Naive thymus-derived CD8-positive, alpha-beta T cell (primary cell): ENCODE measurements at regions not wholly inside any gene's neighbourhood (a gene's known extent, or its start where the extent isn't known, plus 50 kb on each side); places are given as distances from the start of the nearest gene placed in this dataset.
"Not testable (repeated sequence)": the region's sequence is repeated elsewhere in the genome, so short reads cannot be mapped to it uniquely, and the experiment has no call there.

Experiments used
- ATAC-seq, 2 donors: fragments of 150-1000 bp; cut with Tn5 transposase in 1 of 2; sonication (Bioruptor Pico), chemical (Tn5 transposase) in 1 of 2; 1 replicate in 1 of 2; 2 replicates in 1 of 2; pipeline ENCODE4 v1.10.0; 2021; ENCODE audit warnings: mild to moderate bottlenecking in 2 of 2, moderate library complexity in 2 of 2
- POLR2A ChIA-PET: fragments of 350-600 bp; sonication (Branson Sonifier 250); formaldehyde crosslinking; loops from one replicate; lab custom pipeline; 2021; ENCODE audit warnings: antibody characterized with exemption; lab: Charles Lee
- DNase-seq, 10 donors: peaks; one replicate each; pipeline versions ENCODE4 v3.0.0 to v3.0.0-alpha.2; 2020 to 2022
- H3K27ac Mint-ChIP-seq, 10 donors: one replicate each; pipeline ENCODE4 v1.8.0; 2020 to 2022; ENCODE audit warnings: mild to moderate bottlenecking in 10 of 10, mixed read lengths in 10 of 10, moderate library complexity in 4 of 10, inconsistent platforms in 1 of 10
- H3K27me3 Mint-ChIP-seq, 5 donors: one replicate each; pipeline ENCODE4 v1.8.0; 2021 to 2022; ENCODE audit warnings: mixed read lengths in 5 of 5
- H3K36me3 Mint-ChIP-seq, 3 donors: one replicate each; pipeline ENCODE4 v1.8.0; 2020 to 2022; ENCODE audit warnings: mixed read lengths in 3 of 3, mild to moderate bottlenecking in 2 of 3, inconsistent platforms in 1 of 3
- H3K4me1 Mint-ChIP-seq, 4 donors: one replicate each; pipeline ENCODE4 v1.8.0; 2021 to 2022; ENCODE audit warnings: mixed read lengths in 4 of 4
- H3K4me3 Mint-ChIP-seq, 10 donors: one replicate each; pipeline ENCODE4 v1.8.0; 2020 to 2022; ENCODE audit warnings: mild to moderate bottlenecking in 10 of 10, mixed read lengths in 10 of 10, moderate library complexity in 6 of 10, inconsistent platforms in 1 of 10
- H3K9me3 Mint-ChIP-seq, 9 donors: one replicate each; pipeline ENCODE4 v1.8.0; 2020 to 2022; ENCODE audit warnings: mixed read lengths in 9 of 9, mild to moderate bottlenecking in 3 of 9, inconsistent platforms in 1 of 9, moderate library complexity in 1 of 9

DNA sequence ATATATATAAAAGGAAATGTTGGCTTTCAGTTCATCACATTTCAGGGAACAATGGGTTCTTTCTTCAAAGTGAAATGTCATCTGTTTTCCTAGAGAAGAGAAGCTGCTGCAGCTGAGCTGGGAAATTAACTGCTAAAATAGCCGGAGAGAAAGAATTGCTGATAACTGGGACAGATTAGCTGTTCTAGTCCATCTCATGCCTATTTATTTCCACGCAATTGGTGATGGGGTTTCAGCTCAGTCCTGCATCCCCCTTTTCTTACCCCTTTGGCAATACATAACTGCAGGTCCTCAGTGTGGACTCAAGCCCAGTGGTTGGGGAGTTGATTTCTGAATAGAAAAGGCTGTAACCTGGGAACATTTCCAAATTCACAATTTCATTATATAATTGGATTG lies 436.9 kb upstream of the TMEM132C start:
- H3K27ac Mint-ChIP-seq = no peak overlapping the region
- no peaks in the 10 kb centered on the region for H3K27me3 Mint-ChIP-seq
- H3K36me3 Mint-ChIP-seq = no peaks in the 10 kb centered on the region
- POLR2A ChIA-PET = no interaction called here
- DNase-seq (no peak), ATAC-seq (no peak)
- no peaks in the 10 kb centered on the region for H3K4me1 Mint-ChIP-seq
- no peak overlapping the region for H3K4me3 Mint-ChIP-seq
- H3K9me3 Mint-ChIP-seq = peaks cover 0 to 19% (median 5%) of the 10 kb centered on the region in 9 donors

DNA sequence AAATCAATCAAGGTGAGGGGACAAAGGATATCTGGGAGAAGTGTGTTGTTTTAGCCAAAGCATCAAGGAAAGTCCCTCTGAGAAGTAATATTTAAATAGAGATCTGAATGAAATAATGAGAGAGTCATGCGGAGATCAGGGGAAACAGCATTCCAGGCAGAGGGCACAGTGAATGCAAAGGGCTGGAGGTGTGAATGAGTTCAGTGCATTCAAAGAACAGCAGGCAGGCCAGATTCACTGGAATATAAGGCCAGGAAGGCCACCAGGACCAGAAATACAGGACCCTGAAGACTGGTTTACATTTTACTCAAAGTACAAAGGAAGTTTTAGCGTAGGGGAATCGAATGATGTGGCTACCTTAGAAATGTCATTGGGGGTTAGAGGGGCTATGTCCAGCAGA lies 436.2 kb upstream of the TMEM132C start:
- H3K9me3 Mint-ChIP-seq = peaks cover 0 to 14% (median 4%) of the 10 kb centered on the region in 9 donors
- no peaks in the 10 kb centered on the region for H3K27me3 Mint-ChIP-seq
- no peak for DNase-seq
- ATAC-seq = no peak
- no peaks in the 10 kb centered on the region for H3K4me1 Mint-ChIP-seq
- H3K4me3 Mint-ChIP-seq = no peak overlapping the region
- H3K27ac Mint-ChIP-seq = no peak overlapping the region
- POLR2A ChIA-PET = no interaction called here
- no peaks in the 10 kb centered on the region for H3K36me3 Mint-ChIP-seq

DNA sequence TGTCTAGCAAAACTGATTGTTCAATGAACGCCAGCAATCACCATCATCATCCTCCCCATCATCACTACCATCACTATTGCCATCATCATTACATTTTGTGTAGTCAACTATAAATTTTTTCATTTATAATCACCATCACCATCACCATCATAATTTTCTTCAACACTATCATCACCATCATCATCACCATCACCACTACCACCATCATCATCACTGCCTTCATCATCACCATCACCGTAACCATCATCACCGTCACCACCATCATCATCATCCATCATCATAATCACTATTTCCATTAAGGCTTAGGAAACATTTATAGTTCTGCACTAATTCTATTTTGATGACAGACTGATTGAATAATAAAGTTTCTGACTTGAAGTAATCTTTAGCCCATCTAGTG lies 434.8 kb upstream of the TMEM132C start:
- no peak overlapping the region for H3K4me3 Mint-ChIP-seq
- ATAC-seq = no peak
- no peak for DNase-seq
- peaks cover 0 to 10% (median 4%) of the 10 kb centered on the region in 9 donors for H3K9me3 Mint-ChIP-seq
- H3K27ac Mint-ChIP-seq = no peak overlapping the region
- no peaks in the 10 kb centered on the region for H3K36me3 Mint-ChIP-seq
- no peaks in the 10 kb centered on the region for H3K27me3 Mint-ChIP-seq
- H3K4me1 Mint-ChIP-seq = no peaks in the 10 kb centered on the region
- POLR2A ChIA-PET = no interaction called here

DNA sequence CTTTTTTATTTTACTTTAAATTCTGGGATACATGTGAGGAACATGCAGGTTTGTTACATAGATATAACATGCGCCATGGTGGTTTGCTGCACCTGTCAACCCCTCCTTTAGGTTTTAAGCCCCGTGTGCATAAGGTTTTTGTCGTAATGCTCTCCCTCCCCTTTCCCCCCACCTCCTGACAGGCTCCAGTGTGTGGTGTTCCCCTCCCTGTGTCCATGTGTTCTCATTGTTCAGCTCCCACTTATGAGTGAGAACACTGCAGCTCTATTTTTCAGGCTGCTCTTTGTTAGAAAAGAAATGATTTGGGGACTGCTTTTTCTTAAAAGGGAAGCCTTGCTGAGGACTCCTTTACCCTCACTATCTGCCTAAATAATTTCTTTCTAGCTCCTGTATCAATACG lies 430.2 kb upstream of the TMEM132C start:
- H3K4me3 Mint-ChIP-seq, ATAC-seq, H3K4me1 Mint-ChIP-seq, H3K9me3 Mint-ChIP-seq, H3K36me3 Mint-ChIP-seq, H3K27ac Mint-ChIP-seq, POLR2A ChIA-PET, H3K27me3 Mint-ChIP-seq, DNase-seq: not testable (repeated sequence)

DNA sequence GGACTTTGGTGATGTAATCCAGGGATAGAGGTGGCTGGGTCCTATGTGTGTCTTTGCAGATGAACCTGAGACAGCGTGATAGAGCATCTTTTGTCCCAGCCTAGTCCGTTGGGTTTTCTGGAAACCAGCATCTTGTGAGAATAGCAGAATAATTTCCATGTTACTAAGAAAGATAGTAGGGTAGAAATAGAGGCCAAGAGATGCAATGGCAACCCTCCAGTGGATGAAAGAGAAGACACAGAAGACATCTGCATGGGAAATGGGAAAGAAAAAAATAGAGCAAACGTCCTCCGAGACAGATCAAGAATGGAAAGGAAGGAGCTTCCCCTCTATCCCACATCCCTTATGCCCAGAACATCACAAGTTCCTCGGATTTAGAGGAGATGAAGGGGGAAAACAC lies 409.3 kb upstream of the TMEM132C start:
- H3K27me3 Mint-ChIP-seq = no peaks in the 10 kb centered on the region
- ATAC-seq (no peak), DNase-seq (no peak)
- H3K9me3 Mint-ChIP-seq = peaks cover 0 to 20% (median 2%) of the 10 kb centered on the region in 9 donors
- no peaks in the 10 kb centered on the region for H3K36me3 Mint-ChIP-seq
- H3K27ac Mint-ChIP-seq = no peak overlapping the region
- POLR2A ChIA-PET = no interaction called here
- H3K4me3 Mint-ChIP-seq = no peak overlapping the region
- no peaks in the 10 kb centered on the region for H3K4me1 Mint-ChIP-seq

DNA sequence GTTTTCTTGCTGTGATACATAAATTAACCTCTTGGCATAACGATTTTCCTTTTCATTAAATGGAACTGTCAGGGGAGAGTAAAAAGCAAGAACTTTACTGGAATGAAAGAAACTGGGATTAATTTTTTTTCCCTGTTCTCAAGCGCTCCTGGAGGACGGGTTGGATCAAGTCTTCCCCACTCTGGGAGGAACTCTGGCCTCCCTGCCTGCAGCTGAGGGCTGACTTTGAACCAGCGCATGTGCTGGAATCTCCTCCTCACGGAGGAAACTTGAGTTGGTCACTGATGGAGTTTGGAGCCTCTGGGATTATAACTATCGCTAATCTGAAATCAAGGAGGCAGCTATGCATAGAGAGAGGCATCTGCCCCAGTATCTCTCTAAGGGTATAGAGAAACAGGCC lies 406.4 kb upstream of the TMEM132C start:
- ATAC-seq (no peak), DNase-seq (no peak)
- no peaks in the 10 kb centered on the region for H3K27me3 Mint-ChIP-seq
- H3K36me3 Mint-ChIP-seq = no peaks in the 10 kb centered on the region
- peaks cover 0 to 33% (median 6%) of the 10 kb centered on the region in 9 donors for H3K9me3 Mint-ChIP-seq
- H3K4me1 Mint-ChIP-seq = no peaks in the 10 kb centered on the region
- no peak overlapping the region for H3K4me3 Mint-ChIP-seq
- no peak overlapping the region for H3K27ac Mint-ChIP-seq
- POLR2A ChIA-PET = no interaction called here

DNA sequence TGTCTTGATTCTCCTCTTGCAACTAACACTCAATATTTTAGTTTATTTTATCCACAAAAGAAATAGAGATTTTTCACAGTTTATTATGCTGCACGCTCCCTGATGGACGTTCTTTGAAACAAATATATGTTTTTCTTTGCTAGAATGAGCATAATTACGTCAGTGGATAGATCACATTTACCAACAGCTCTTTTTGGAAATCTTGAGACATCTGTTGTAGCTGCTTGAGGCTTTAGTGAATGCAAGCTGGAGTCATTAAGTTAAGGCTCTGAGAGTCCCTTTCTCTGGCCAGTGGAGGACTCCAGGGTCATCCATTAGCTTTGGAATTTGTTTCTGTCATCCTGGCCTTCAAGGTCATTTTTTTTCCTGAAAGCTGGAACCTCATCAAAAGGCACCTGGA lies 405.6 kb upstream of the TMEM132C start:
- POLR2A ChIA-PET = no interaction called here
- Mint-ChIP-seq H3K27me3 (no peaks in the 10 kb centered on the region), H3K36me3 (no peaks in the 10 kb centered on the region), H3K9me3 (peaks cover 0 to 36% (median 6%) of the 10 kb centered on the region in 9 donors), H3K4me3 (no peak overlapping the region), H3K27ac (no peak overlapping the region), H3K4me1 (no peaks in the 10 kb centered on the region)
- DNase-seq (no peak), ATAC-seq (no peak)

DNA sequence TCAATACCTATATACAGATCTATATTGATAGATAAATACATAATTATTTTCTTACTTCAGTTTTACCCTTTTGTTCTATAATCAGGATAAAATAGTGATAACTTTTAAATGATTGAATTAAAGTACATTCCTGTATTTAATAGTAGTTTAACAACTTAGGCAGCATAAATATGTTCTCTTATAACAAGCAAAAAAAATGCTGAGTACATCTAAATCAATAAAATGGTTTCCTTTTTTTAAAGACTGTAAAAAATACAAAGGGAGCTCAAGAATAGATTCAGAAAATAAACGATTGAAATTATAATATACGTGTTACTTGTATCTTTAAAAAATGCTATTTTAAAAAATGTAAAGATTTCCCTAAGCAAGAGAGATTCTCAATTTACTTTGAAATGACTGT lies 393.7 kb upstream of the TMEM132C start:
- Mint-ChIP-seq H3K9me3 (peaks cover 0 to 15% (median 7%) of the 10 kb centered on the region in 9 donors), H3K36me3 (no peaks in the 10 kb centered on the region), H3K27ac (no peak overlapping the region), H3K27me3 (no peaks in the 10 kb centered on the region), H3K4me1 (no peaks in the 10 kb centered on the region), H3K4me3 (no peak overlapping the region)
- ATAC-seq = no peak
- no peak for DNase-seq
- POLR2A ChIA-PET = no interaction called here

DNA sequence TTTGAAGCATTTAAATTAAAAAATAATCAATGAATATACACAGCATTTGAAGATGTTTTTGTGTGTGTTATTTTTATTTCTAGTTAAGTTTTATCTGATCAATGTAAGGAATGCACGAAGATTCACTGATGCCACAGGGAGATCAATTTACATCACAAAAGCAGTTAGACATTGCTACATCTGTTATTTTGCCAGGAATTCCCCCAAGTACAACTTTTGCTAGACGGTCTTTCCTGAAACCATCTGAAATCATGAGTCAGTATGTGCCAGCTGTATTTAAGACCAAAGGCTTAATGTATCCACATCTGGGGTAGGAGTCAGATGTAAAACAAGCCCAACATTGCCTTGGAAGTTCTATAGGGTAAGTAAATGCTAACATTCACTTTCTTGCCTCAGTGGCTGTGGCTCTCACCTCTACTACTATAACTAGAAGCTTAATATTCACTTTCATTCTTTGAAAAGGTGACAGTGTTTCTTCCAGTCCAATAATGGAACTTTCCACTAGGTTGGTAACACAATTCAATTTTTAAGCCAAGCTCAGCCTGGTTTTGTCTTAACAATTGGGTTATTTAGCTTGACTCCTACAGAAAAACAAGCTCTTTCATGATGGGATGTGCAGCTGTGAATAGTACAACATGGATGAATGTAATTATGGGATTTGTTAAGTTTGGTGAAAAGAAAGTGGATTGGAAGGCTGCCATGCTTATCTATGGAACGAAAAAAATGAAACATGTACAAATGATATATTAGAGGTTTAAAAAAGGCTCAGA lies 385.4 kb upstream of the TMEM132C start:
- H3K4me3 Mint-ChIP-seq = no peak overlapping the region
- DNase-seq (no peak), ATAC-seq (no peak)
- H3K27me3 Mint-ChIP-seq = peaks cover 0 to 2% (median 0%) of the 10 kb centered on the region in 5 donors
- POLR2A ChIA-PET = no interaction called here
- H3K27ac Mint-ChIP-seq = no peak overlapping the region
- H3K4me1 Mint-ChIP-seq = no peaks in the 10 kb centered on the region
- no peaks in the 10 kb centered on the region for H3K36me3 Mint-ChIP-seq
- peaks cover 0 to 23% (median 7%) of the 10 kb centered on the region in 9 donors for H3K9me3 Mint-ChIP-seq

DNA sequence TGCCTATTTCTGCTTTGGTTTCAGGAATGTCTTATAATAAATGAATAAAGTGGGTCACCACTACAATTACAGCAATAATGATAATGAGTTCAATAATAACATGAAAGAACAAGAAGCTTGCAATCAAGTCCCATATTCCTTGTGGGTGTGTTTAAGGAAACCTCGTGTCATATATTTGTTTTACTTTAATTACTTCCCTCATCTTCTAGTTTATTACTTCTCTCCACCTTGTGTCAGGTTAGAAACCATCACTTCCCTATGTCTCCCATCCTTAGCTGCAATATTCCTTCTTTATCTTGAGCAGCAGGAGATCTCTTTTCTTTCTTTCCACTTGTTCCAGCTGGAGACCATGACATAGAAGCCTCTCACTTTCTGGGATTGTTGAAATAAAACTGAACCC lies 384.0 kb upstream of the TMEM132C start:
- no peak for ATAC-seq
- H3K4me3 Mint-ChIP-seq = no peak overlapping the region
- H3K27me3 Mint-ChIP-seq = peaks cover 0 to 2% (median 0%) of the 10 kb centered on the region in 5 donors
- no peak for DNase-seq
- no peaks in the 10 kb centered on the region for H3K4me1 Mint-ChIP-seq
- H3K9me3 Mint-ChIP-seq = peaks cover 0 to 25% (median 5%) of the 10 kb centered on the region in 9 donors
- POLR2A ChIA-PET = no interaction called here
- no peak overlapping the region for H3K27ac Mint-ChIP-seq
- H3K36me3 Mint-ChIP-seq = no peaks in the 10 kb centered on the region

DNA sequence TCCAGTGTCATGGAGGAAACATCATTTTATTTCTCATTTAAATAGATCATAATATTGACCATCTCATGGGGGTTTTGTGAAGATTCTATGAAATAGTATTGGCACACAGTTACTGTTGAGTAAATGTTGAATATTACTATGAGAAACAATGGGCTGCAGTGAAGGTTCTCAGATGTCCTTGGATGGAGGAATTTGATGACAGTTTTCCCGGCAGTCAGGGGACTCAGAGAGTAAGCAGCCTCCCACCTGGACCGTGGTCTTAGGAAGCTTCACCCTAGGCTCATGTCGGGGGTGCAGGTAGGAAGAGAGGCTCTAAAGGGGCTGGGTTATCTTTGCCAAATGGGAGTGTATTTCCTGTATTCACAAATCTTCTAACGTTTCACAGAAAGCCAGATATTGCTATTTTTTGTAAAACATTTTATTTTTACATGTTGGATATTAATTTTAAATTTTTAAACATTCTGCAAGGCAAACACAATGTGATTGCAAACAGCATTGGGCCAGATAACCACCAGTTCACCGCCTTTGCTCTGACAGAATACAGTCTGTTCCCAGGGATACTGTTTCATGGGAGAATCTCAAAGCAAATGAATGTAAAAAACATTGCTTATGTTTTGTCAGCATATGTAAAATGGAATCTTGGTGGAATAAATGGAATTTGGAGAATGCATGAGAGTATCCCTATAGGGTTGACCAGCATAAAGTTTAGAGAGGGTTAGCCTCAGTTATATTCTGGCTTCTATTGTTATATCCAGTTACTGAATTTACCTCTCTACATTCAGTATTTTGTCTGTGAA lies 380.8 kb upstream of the TMEM132C start:
- Mint-ChIP-seq H3K4me3 (no peak overlapping the region), H3K27ac (no peak overlapping the region), H3K27me3 (no peaks in the 10 kb centered on the region), H3K9me3 (peaks cover 0 to 16% (median 4%) of the 10 kb centered on the region in 9 donors), H3K36me3 (peaks cover 0 to 2% (median 0%) of the 10 kb centered on the region in 3 donors), H3K4me1 (no peaks in the 10 kb centered on the region)
- ATAC-seq = no peak
- DNase-seq = no peak
- POLR2A ChIA-PET = no interaction called here

DNA sequence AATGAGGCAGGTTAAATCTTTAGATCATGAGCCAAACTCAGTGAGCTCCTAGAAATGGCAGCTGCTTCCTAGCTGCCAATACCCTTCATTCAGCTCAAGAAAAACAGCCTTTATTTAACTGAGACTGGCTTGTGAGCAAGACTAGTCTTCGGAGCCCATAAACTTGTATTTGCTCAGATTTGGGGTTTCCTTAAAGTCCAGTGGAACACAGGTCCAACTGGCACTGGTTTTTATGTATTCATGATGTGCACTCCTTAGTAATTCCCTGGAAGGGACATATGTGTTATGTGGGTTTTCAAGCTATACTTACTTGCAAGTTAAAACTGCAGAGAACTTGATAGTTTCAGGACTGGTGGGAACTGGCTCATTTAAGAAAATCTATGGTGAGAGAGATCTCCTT lies 380.1 kb upstream of the TMEM132C start:
- ATAC-seq (no peak), DNase-seq (no peak)
- no peak overlapping the region for H3K4me3 Mint-ChIP-seq
- no peaks in the 10 kb centered on the region for H3K27me3 Mint-ChIP-seq
- peaks cover 0 to 13% (median 4%) of the 10 kb centered on the region in 9 donors for H3K9me3 Mint-ChIP-seq
- H3K4me1 Mint-ChIP-seq = no peaks in the 10 kb centered on the region
- H3K27ac Mint-ChIP-seq = no peak overlapping the region
- H3K36me3 Mint-ChIP-seq = peaks cover 0 to 2% (median 0%) of the 10 kb centered on the region in 3 donors
- POLR2A ChIA-PET = no interaction called here

DNA sequence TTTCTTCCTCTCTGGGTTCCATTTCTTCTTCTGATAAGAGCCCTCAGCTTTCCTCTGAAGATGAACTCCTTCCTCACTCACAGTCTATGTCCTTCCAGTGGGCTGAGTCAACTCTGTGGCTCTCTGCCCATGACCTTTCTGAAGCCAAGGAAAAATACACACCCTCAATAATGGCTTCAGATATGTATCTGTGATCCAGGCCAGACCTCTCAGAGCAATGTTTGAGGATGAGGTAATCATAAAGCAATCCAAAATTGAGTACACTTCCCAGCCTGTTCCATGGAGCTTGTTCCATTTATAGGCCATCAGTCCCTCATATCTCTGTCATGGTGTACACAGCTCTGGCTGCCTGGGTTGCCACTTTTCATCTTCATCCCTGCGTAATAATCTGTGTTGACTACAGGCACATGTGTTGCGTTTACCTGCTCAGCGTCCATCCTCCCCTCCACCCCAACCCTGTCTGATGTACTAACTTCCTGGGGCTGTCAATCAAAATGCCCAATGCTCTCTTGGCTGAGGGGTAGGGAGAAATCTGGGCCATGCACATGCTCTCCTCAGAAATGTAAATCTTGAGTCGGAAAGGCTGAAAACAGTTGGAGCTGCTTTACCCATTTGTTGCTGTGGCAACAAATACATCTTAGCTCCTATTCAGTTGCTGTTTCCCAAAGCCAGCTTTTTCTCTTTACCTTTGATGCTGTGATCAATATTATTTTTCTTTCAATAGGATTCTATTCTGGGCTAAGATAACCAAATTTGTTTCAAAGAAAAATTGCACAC lies 377.8 kb upstream of the TMEM132C start:
- no peak for DNase-seq
- POLR2A ChIA-PET = no interaction called here
- H3K27ac Mint-ChIP-seq = no peak overlapping the region
- no peaks in the 10 kb centered on the region for H3K27me3 Mint-ChIP-seq
- ATAC-seq = no peak
- no peaks in the 10 kb centered on the region for H3K4me1 Mint-ChIP-seq
- peaks cover 0 to 2% (median 0%) of the 10 kb centered on the region in 3 donors for H3K36me3 Mint-ChIP-seq
- H3K4me3 Mint-ChIP-seq = no peak overlapping the region
- peaks cover 0 to 13% (median 5%) of the 10 kb centered on the region in 9 donors for H3K9me3 Mint-ChIP-seq
